ENCODE measurements at regions not wholly inside any gene's neighbourhood (a gene's known extent, or its start where the extent isn't known, plus 50 kb on each side); places are given as distances from the start of the nearest gene placed in this dataset.

DNA sequence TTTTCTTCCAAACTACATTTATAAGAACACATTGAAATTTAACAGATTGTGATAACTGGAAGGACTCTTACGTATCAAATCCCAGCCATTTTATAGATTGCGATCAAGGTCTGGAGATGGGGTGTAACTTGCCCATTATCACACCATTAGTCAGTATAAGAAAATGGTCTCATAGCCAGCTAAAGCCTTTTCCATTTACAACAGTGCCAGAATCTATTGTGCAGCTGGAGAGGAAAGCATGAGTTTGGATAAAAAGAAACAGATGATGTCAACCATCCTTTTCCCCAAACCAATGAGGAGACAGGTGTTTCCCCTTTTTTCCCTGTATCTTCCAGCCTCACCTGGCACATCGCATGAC is 658.8 kb downstream of the ACTL7B start:
- Histone ChIP-seq H3K4me3 (ENCODE audit: low read depth, low read length) (no peak overlapping the region), H3K4me1 (ENCODE audit: control insufficient read depth, insufficient read depth, low read length) (no peaks in the 10 kb centered on the region), H3K36me3 (ENCODE audit: control insufficient read depth in 2 of 2, insufficient read depth in 1 of 2, low read length in 2 of 2) (no peaks in the 10 kb centered on the region), H3K9me3 (ENCODE audit: control insufficient read depth, insufficient read depth, low read depth, low read length) (no peaks in the 10 kb centered on the region), H3K27ac (ENCODE audit: extremely low read depth, low read depth, low read length) (no peak overlapping the region)
- CTCF ChIA-PET = no interaction called here
- POLR2A ChIA-PET = no interaction called here
- no peak for TF ChIP-seq PRDM10 (tag by site-specific recombination; IDR thresholded peaks at IDR 0.05)
- TF ChIP-seq, protein P1, sequence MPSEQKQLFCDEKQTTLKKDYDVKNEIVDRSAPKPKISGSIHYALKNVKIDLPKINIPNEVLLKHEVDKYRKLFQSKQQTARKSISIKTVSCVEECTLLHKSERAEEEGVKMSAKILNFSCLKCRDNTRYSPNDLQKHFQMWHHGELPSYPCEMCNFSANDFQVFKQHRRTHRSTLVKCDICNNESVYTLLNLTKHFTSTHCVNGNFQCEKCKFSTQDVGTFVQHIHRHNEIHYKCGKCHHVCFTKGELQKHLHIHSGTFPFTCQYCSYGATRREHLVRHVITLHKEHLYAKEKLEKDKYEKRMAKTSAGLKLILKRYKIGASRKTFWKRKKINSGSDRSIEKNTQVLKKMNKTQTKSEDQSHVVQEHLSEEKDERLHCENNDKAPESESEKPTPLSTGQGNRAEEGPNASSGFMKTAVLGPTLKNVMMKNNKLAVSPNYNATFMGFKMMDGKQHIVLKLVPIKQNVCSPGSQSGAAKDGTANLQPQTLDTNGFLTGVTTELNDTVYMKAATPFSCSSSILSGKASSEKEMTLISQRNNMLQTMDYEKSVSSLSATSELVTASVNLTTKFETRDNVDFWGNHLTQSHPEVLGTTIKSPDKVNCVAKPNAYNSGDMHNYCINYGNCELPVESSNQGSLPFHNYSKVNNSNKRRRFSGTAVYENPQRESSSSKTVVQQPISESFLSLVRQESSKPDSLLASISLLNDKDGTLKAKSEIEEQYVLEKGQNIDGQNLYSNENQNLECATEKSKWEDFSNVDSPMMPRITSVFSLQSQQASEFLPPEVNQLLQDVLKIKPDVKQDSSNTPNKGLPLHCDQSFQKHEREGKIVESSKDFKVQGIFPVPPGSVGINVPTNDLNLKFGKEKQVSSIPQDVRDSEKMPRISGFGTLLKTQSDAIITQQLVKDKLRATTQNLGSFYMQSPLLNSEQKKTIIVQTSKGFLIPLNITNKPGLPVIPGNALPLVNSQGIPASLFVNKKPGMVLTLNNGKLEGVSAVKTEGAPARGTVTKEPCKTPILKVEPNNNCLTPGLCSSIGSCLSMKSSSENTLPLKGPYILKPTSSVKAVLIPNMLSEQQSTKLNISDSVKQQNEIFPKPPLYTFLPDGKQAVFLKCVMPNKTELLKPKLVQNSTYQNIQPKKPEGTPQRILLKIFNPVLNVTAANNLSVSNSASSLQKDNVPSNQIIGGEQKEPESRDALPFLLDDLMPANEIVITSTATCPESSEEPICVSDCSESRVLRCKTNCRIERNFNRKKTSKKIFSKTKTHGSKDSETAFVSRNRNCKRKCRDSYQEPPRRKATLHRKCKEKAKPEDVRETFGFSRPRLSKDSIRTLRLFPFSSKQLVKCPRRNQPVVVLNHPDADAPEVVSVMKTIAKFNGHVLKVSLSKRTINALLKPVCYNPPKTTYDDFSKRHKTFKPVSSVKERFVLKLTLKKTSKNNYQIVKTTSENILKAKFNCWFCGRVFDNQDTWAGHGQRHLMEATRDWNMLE (tag by site-specific recombination; conservative IDR thresholded peaks at IDR 0.05; ENCODE audit: low read depth) = no peak
- TF ChIP-seq ZNF561 (tag by site-specific recombination; IDR thresholded peaks at IDR 0.05; ENCODE audit: borderline replicate concordance) = no peak
- no peak for TF ChIP-seq YY1 (tag by site-specific recombination; IDR thresholded peaks at IDR 0.05)
- no peak for TF ChIP-seq ZSCAN16 (tag by site-specific recombination; IDR thresholded peaks at IDR 0.05)
- TF ChIP-seq ZNF768 (tag by site-specific recombination; IDR thresholded peaks at IDR 0.05) = no peak
- no peak for TF ChIP-seq ZNF302 (tag by site-specific recombination; IDR thresholded peaks at IDR 0.05; ENCODE audit: low read depth)
- TF ChIP-seq TSHZ1 (tag by site-specific recombination; IDR thresholded peaks at IDR 0.05; ENCODE audit: borderline replicate concordance) = no peak
- TF ChIP-seq ZNF626 (tag by site-specific recombination; IDR thresholded peaks at IDR 0.05) = no peak
- no peak for TF ChIP-seq KLF9 (tag by site-specific recombination; IDR thresholded peaks at IDR 0.05; ENCODE audit: low read depth)
- TF ChIP-seq, protein P2, sequence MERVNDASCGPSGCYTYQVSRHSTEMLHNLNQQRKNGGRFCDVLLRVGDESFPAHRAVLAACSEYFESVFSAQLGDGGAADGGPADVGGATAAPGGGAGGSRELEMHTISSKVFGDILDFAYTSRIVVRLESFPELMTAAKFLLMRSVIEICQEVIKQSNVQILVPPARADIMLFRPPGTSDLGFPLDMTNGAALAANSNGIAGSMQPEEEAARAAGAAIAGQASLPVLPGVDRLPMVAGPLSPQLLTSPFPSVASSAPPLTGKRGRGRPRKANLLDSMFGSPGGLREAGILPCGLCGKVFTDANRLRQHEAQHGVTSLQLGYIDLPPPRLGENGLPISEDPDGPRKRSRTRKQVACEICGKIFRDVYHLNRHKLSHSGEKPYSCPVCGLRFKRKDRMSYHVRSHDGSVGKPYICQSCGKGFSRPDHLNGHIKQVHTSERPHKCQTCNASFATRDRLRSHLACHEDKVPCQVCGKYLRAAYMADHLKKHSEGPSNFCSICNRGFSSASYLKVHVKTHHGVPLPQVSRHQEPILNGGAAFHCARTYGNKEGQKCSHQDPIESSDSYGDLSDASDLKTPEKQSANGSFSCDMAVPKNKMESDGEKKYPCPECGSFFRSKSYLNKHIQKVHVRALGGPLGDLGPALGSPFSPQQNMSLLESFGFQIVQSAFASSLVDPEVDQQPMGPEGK (tag by site-specific recombination; IDR thresholded peaks at IDR 0.05) = no peak
- no peak for TF ChIP-seq ZNF341 (tag by site-specific recombination; IDR thresholded peaks at IDR 0.05; ENCODE audit: low read depth)
- TF ChIP-seq ZNF791 (tag by site-specific recombination; IDR thresholded peaks at IDR 0.05) = no peak
- TF ChIP-seq MYNN (tag by site-specific recombination; IDR thresholded peaks at IDR 0.05; ENCODE audit: borderline replicate concordance) = no peak
- TF ChIP-seq TRIM28 (IDR thresholded peaks at IDR 0.05; ENCODE audit: borderline replicate concordance, low read length) = no peak
- TF ChIP-seq, protein P3, sequence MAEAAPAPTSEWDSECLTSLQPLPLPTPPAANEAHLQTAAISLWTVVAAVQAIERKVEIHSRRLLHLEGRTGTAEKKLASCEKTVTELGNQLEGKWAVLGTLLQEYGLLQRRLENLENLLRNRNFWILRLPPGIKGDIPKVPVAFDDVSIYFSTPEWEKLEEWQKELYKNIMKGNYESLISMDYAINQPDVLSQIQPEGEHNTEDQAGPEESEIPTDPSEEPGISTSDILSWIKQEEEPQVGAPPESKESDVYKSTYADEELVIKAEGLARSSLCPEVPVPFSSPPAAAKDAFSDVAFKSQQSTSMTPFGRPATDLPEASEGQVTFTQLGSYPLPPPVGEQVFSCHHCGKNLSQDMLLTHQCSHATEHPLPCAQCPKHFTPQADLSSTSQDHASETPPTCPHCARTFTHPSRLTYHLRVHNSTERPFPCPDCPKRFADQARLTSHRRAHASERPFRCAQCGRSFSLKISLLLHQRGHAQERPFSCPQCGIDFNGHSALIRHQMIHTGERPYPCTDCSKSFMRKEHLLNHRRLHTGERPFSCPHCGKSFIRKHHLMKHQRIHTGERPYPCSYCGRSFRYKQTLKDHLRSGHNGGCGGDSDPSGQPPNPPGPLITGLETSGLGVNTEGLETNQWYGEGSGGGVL (tag by site-specific recombination; IDR thresholded peaks at IDR 0.05) = no peak
- no peak for TF ChIP-seq IKZF3 (tag by site-specific recombination; IDR thresholded peaks at IDR 0.05)
- TF ChIP-seq ZNF629 (tag by site-specific recombination; IDR thresholded peaks at IDR 0.05) = no peak
- TF ChIP-seq HOXD13 (CRISPR knock-in tag; IDR thresholded peaks at IDR 0.05; ENCODE audit: borderline replicate concordance) = no peak
